ENCODE measurements at regions not wholly inside any gene's neighbourhood (a gene's known extent, or its start where the extent isn't known, plus 50 kb on each side); places are given as distances from the start of the nearest gene placed in this dataset.
"Not testable (repeated sequence)": the region's sequence is repeated elsewhere in the genome, so short reads cannot be mapped to it uniquely, and the experiment has no call there.

GRCh38 chr12:73656375-73656774, 881.3 kb upstream of the ATXN7L3B start:
- TF ChIP-seq ZFX (IDR thresholded peaks at IDR 0.05; ENCODE audit: borderline replicate concordance) (no peak), CTCF (IDR thresholded peaks at IDR 0.05) (0 out of 2 replicates have a peak, but pooled peaks have one; percentile 14)
- peak overlapping the region; percentile 92 for H3K27ac ChIP-seq

GRCh38 chr12:73659802-73660201, 877.8 kb upstream of the ATXN7L3B start:
- TF ChIP-seq ZFX (IDR thresholded peaks at IDR 0.05; ENCODE audit: borderline replicate concordance) (no peak), CTCF (IDR thresholded peaks at IDR 0.05) (no peak)
- peak overlapping the region; percentile 92 for H3K27ac ChIP-seq

- no peak for TF ChIP-seq ZFX (IDR thresholded peaks at IDR 0.05; ENCODE audit: borderline replicate concordance)
- TF ChIP-seq CTCF (IDR thresholded peaks at IDR 0.05) = no peak
- no peak overlapping the region for H3K27ac ChIP-seq
These were observed 872.4 kb upstream of the ATXN7L3B start for GRCh38 chr12:73665193-73665592.

GRCh38 chr12:73671550-73671949, 866.1 kb upstream of the ATXN7L3B start:
- H3K27ac ChIP-seq = not testable (repeated sequence)

- H3K27ac ChIP-seq = no peak overlapping the region
- no peak for TF ChIP-seq ZFX (IDR thresholded peaks at IDR 0.05; ENCODE audit: borderline replicate concordance)
- no peak for TF ChIP-seq CTCF (IDR thresholded peaks at IDR 0.05)
These were observed 859.9 kb upstream of the ATXN7L3B start for GRCh38 chr12:73677520-73678291.

GRCh38 chr12:73678335-73678734, 859.3 kb upstream of the ATXN7L3B start:
- no peak overlapping the region for H3K27ac ChIP-seq
- TF ChIP-seq ZFX (IDR thresholded peaks at IDR 0.05; ENCODE audit: borderline replicate concordance) = no peak
- TF ChIP-seq CTCF (IDR thresholded peaks at IDR 0.05) = no peak

GRCh38 chr12:73699318-73699717, 838.3 kb upstream of the ATXN7L3B start:
- no peak overlapping the region for H3K27ac ChIP-seq
- TF ChIP-seq CTCF (IDR thresholded peaks at IDR 0.05) = no peak
- TF ChIP-seq ZFX (IDR thresholded peaks at IDR 0.05; ENCODE audit: borderline replicate concordance) = no peak

- TF ChIP-seq CTCF (IDR thresholded peaks at IDR 0.05) (no peak), ZFX (IDR thresholded peaks at IDR 0.05; ENCODE audit: borderline replicate concordance) (no peak)
- H3K27ac ChIP-seq = no peak overlapping the region
These were observed 823.0 kb upstream of the ATXN7L3B start for GRCh38 chr12:73714655-73715054.

GRCh38 chr12:73716143-73716542, 821.5 kb upstream of the ATXN7L3B start:
- H3K27ac ChIP-seq = not testable (repeated sequence)
